ELF-1 (cell line): ENCODE measurements at regions not wholly inside any gene's neighbourhood (a gene's known extent, or its start where the extent isn't known, plus 50 kb on each side); places are given as distances from the start of the nearest gene placed in this dataset.

Experiments
- DNase-seq: peaks from one replicate; pipeline ENCODE4 v3.0.0-alpha.2; 2016; ENCODE audit warnings: low read depth, low spot score

- no peak for DNase-seq
These were observed 307.2 kb downstream of the HHIPL2 start for GRCh38 chr1:222240536-222241181.

GRCh38 chr1:222239130-222239529, 308.8 kb downstream of the HHIPL2 start:
- no peak for DNase-seq

- no peak for DNase-seq
These were observed 313.6 kb downstream of the HHIPL2 start for GRCh38 chr1:222234351-222234750.

- DNase-seq = peak; percentile 23
These were observed 314.3 kb downstream of the HHIPL2 start for GRCh38 chr1:222233444-222234158.

- DNase-seq = no peak
These were observed 315.1 kb downstream of the HHIPL2 start for GRCh38 chr1:222232842-222233241.

GRCh38 chr1:222229672-222230312, 318.1 kb downstream of the HHIPL2 start:
- DNase-seq = no peak

- no peak for DNase-seq
These were observed 322.6 kb downstream of the HHIPL2 start for GRCh38 chr1:222225316-222225691.

- DNase-seq = no peak
These were observed 323.1 kb downstream of the HHIPL2 start for GRCh38 chr1:222224636-222225315.

GRCh38 chr1:222224156-222224555, 323.7 kb downstream of the HHIPL2 start:
- DNase-seq = no peak

- no peak for DNase-seq
These were observed 324.9 kb downstream of the HHIPL2 start for GRCh38 chr1:222223010-222223409.

GRCh38 chr1:222216255-222216754, 331.6 kb downstream of the HHIPL2 start:
- DNase-seq = no peak

- DNase-seq = no peak
These were observed 337.1 kb downstream of the HHIPL2 start for GRCh38 chr1:222210776-222211175.

- no peak for DNase-seq
These were observed 343.4 kb downstream of the HHIPL2 start for GRCh38 chr1:222204475-222204874.

GRCh38 chr1:222202831-222203230, 345.1 kb downstream of the HHIPL2 start:
- no peak for DNase-seq

- no peak for DNase-seq
These were observed 351.2 kb downstream of the HHIPL2 start for GRCh38 chr1:222196736-222197135.

GRCh38 chr1:222196288-222196687, 351.6 kb downstream of the HHIPL2 start:
- DNase-seq = no peak

GRCh38 chr1:222195857-222196256, 352.0 kb downstream of the HHIPL2 start:
- no peak for DNase-seq

- DNase-seq = no peak
These were observed 358.7 kb downstream of the HHIPL2 start for GRCh38 chr1:222189218-222189617.

- DNase-seq = no peak
These were observed 360.2 kb downstream of the HHIPL2 start for GRCh38 chr1:222187566-222188332.

- no peak for DNase-seq
These were observed 365.3 kb downstream of the HHIPL2 start for GRCh38 chr1:222182641-222183040.

GRCh38 chr1:222181191-222181590, 366.7 kb downstream of the HHIPL2 start:
- DNase-seq = no peak
